ENCODE measurements at regions not wholly inside any gene's neighbourhood (a gene's known extent, or its start where the extent isn't known, plus 50 kb on each side); places are given as distances from the start of the nearest gene placed in this dataset.

DNA sequence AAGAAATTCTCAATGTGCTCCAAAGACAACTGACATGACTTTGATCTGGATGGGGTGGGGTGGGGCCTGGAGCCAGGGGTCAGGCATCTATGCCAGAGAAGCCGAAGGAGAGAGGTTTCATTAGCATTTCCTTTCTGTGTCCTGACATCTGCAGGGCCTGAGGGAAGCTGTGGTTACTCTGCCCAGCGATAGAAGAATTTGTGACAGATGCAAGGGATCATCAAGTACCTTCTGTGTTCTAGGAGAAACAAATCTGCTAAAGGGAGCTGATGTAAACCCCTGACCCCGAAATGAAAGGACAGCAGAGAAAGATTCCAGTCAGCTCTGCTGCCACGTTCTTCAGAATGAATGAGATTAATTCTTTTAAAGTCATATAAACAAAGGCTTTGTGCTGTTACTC lies 335.7 kb downstream of the PRELID2 start:
- no peak for DNase-seq

DNA sequence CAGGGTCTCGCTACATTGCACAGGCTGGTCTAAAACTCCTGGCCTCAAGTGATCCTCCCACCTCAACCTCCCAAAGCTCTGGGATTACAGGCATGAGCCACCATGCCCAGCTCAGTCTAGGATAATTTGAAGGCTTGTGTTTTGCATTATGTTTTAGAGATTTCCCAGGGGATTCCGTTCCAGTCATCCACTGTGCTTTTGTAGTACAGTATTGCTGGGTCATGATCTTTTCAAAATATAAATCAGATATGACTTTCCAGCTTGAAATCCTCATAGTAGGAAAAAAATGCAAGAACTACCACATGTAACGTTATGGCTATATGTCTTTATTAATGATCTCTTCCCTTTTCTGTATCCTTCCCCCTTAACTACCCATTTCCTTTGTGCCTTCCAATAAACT lies 338.1 kb downstream of the PRELID2 start:
- DNase-seq: no peak

DNA sequence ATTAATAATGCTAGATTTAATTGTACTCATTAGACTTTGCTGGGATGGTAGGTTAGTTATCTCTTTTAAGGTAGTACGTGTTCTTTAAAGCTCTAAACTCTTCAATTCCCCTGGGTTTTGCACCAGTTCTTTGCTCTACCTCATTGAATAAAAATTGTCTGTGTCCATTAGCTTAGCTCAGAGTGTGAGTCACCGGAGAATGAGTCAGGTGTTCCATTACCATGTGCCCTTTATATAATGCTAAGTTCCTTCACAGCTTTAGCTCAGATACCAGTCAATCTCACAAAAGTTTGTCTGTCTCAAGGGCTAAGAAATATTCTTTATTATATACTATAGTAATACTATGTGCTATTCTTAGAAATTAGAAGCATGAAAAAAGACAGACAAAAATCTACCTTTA lies 339.4 kb downstream of the PRELID2 start:
- no peak for DNase-seq

DNA sequence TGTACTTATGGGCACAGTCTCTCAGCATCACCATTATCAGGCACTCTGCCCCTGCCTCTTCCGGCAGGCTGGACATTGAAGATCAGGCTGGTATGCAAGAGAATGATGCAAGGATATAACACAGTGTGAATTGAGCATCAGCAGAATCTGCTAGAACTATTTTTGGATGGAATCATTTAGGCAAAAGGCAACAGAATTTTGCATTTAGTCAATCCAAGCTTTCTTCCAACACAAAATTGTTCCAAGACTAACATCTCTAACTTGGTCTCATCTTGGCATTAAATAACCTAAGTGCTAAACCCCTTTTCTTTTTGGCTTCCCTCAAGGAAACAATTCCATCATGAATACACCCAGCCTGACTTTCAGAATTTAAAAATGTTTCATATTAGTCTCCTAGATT lies 339.9 kb downstream of the PRELID2 start:
- DNase-seq: no peak

DNA sequence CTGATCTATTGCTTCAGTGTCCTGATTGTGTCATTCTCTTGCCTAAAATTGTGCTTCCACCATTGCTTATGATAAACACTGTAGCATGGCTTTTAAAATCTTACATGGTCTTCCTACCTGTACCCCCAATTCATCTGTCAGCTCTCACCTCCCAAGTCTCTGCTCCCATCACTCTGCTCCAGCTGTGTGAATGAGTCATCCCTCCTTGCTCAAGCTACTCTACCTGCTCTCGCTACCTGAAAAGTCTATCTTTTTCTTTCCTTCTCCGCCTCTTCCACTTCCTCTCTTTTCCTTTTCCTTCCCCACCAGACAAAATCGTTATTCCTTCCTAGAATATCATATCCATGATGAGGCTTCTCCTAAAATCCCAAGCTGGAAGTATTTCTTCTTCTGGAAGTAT lies 341.7 kb downstream of the PRELID2 start:
- DNase-seq: no peak

DNA sequence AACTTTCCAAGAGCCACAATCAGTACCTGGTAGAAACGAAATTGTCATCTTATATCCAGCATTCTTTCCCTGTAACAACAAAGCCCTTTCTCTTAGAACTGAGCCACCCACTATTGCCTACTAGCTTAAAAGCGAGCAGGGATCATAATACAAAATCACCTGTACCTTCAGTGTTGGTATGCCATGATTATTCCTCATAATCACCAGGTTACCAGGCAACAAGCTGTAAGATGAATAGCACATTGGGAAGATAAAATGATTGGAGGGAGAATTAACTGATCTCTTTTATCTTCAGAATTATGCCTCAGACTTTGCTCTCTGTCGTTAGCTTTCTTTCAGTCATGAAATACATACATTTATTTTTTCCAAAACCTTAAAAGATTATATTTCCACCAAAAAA lies 345.6 kb downstream of the PRELID2 start:
- DNase-seq: no peak

DNA sequence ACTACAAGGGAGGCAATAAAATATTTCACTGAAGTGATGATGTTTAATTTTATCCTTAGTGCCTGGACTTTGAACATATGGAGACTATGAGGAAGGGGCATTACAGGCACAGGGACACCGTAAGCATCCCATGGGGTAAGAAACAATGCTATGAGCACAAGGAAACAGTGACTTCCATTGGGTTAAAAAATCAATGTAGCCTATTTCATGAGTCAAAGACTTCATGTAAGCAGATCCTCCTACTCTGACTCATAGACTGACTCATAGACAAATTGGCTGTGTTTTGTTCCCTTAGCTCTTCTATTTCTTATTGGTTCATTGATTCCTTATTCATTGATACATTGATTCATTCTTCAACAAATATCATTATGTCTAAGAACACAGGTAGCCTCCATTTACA lies 351.0 kb downstream of the PRELID2 start:
- DNase-seq: no peak

DNA sequence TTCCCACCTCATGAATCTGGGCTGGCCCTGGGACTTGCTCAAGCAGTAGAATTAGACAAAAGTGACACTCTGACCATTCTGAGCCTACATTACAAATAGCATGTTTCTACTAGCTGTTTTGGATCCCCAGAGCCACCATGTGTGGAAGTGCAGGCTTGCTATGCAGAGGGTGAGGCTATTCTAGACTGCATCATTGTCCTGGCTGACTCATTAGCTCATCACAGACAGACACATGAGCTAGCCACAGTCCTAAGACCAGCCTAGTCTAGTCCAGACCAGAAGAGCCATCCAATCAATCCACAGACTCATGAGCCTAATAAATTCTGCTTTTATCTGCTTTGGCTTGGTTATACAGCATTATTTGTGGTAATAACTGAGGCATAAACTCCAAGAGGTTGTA lies 351.9 kb downstream of the PRELID2 start:
- DNase-seq: no peak

DNA sequence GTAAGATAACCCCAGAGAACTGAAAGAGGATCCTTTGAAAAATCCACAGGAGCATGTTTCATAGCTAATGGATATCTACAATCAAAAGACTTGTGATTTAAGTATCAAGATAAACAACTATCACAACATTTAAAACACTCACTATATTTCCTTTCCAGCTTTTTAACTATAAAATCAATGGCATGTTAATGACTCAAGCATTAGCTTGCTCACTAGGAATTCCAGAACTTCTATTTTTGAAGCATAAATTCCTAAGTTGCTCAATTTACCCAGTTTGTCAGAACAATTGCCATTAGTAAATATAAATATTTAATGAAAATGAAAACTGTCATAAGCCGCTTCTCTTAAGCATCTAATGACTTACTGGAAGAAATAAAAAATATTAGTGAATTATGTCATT lies 355.3 kb downstream of the PRELID2 start:
- no peak for DNase-seq

DNA sequence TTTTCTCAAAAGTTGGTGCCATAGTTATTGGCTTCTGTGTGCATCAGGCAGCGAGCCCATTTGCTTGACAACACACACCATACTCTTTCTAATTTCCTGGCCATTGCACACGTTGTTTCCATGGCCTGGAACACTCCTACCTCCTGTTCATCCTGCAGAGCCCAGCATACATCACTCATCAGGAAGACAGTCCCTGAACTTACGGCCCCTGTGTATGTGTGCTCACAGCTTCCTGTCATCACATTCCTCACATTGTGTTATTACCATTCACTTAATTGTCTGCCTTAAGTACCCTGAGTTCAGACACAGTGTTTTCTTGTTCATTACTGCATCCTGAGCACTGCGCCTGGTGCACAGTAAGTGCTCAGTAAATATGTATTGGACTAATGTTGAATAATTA lies 355.9 kb downstream of the PRELID2 start:
- no peak for DNase-seq

DNA sequence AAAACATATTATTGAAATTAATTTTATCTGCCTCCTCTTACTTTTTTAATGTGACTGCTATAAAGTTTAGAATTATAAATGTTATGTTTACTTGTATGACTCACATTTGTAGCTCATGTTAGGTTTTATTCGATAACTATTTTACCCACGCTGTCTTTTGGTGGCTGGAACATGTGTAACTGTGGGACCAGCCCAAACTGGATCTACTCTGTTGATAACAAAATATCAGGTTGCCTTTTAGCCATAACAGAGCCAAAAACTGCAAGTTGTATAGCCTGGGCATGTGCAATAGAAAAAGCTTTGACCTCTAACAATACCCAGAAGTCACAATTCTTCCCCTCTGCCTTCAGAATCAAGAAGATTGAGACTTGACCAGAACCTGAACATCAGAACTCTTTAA lies 356.5 kb downstream of the PRELID2 start:
- DNase-seq: no peak

DNA sequence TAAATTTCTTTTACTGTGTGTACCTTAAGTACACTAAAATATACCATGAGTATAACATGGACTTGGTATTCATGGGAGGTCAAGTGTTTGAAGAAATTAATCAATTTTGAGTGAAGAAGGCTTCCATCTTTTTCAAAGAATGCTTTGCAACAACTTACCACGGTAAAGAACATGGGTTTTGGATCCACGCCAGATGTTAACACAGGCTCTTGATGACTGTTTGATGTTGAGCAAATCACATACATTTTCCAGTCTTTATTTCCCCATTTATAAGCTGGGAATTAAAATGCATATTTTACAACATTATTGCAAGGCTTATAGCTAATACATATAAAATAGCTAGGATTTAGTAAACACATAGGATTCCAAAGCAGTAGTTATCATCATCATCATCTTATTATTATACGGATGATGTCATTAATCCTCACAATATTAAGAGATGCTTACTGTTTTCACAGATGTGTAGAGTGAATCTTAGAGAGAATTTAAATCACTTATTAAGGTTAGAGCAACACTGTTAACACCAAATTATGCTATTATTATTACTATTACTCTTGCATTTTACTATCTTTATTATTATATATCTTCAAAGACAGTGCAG lies 362.0 kb downstream of the PRELID2 start:
- no peak for DNase-seq

DNA sequence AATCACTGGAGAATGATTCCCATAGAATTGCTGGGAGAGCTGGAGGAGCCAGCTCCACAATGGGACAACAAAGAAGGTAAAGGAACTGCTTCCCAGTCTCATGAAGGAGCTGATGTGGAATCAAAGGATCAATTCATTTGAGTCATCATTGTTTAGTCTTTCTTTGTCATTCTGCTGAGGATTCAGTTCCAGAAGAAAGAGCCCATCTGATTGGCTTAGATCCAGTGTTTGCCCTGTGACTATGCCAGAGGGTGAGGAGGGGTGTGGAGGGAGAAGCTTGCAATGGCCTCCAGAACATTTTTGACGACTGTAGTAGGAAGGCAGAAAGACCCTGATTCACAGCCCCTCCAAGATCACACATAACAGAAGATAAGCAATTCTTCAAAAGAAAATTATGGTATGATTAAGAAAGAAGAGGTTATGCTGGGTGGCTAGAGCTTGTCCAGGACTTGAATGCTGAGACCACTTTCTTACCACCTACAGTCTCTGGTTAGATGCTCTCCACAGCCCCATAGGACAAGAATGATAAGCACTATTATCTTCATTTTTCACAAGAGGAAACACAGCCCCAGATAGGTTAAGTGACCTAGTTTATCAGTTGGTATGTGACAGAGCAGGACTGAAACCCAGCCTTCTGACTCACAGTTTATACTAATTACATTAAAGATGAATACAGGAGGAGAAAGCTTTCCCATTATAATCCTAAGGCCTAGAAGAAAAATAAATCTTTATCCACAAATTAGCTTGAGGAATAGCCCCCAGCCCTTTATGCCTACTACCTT lies 363.1 kb downstream of the PRELID2 start:
- DNase-seq: no peak

DNA sequence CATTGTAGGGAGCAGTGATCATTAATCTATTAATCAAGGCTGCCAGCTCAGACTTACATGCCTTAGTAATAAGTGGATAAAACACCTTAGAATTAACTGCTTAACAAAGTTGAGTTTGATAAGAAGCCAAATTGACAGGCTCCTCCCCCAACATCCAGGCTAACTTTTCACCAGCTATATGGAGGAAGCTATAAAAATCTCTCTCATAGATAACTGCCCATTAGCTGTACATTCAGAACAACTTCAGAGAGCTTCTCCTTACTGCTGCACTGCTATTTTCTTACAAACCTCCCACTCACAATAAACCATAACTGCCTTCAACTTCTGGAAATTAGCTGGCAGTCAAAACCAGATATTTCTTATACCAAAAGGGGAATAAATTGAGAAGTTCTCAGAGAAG lies 364.1 kb downstream of the PRELID2 start:
- no peak for DNase-seq

DNA sequence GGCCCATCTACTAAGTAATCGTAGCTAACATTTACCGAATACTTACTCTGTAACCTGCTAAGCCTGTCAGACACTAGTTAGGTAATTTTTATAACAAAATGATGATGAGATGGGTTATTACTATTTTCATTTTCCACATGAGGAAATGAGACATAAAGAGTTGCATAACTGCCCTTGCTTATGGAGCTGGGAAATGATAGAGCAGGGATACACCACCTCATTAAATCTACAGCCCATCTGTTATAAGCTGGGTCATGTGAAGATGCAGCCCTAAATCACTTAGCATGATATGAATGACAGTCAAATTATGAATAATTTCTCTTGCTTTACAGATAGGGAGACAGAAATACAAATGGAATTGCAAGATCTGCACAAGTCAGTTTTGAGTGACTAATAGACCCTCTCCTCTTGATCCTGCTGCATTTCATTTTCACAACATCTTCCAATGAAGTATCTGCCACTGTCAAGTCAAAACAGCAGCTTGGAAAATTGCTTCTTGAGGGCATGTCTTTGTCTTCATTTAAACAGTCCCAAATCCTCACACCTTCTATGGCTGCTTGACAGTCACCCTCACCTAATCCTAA lies 364.7 kb downstream of the PRELID2 start:
- no peak for DNase-seq

DNA sequence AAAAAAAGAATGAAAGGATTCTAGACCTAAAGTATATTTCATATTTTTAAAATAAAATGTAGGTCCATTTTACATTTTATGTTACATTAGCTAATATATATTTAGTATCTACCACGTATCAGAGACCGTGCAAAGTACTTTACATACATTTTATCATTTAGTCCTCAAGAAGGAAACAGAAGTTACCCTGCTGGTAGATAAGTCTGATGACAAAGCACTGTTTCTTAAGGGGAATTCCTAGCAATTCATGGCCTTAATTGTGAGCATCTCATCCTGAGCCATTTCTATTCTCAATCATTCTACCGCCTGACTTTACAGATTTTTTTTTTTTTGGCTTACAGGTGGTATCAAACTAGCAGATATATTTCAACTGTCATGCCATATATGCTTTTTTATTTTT lies 367.7 kb downstream of the PRELID2 start:
- DNase-seq: no peak

DNA sequence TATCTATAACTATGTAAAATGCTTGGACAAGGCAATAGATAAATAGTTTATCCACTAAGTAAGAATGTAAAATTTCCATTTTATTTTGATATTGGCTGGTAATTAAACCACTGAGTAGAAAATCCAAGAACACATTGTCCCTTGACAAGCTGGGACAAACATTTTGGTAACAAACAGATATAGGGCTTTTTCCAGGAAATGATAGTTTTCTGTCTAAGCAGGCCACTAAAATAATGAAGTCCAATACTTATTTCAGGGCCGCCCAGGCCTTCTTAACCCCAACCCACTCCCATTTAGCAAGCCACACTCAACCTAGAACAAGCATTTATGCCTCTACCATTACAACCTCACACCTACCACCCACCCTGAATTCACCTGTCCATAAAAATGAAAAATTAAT lies 368.6 kb downstream of the PRELID2 start:
- no peak for DNase-seq

DNA sequence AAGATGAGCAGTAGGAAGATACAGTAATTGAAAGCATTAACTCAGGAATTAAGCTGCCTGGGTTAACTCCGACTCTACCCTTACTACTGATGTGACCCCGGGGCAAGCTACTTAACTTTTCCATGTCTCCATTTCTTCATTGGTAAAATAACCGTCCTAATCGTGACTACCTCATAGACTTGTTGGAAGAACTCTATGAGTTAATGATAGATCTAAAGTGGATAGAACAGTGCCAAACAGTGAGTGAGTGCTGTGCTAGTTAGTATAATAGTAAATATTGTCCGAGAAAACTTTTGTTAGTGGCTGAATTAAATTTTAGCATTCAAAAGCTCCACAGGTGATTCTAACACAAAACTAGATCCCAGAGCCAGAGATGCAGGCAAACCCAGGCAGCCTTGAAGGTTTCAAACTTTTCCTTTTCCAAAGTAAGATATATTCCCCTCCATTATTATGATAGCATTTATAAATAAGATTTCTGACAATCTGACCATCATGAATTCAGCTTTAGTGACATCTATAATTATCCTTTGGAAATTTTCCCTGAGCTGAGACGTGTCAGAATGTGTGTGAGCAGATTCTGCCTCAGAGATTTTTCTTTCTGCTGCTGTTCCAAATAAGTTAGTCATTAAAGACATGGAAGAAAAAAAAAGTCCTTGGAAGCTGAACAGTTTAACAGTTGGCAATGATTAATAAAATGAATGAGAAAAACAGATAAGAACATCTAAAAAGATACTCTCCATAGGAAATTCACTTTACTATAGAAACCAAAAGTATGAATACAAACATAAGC lies 369.5 kb downstream of the PRELID2 start:
- no peak for DNase-seq

DNA sequence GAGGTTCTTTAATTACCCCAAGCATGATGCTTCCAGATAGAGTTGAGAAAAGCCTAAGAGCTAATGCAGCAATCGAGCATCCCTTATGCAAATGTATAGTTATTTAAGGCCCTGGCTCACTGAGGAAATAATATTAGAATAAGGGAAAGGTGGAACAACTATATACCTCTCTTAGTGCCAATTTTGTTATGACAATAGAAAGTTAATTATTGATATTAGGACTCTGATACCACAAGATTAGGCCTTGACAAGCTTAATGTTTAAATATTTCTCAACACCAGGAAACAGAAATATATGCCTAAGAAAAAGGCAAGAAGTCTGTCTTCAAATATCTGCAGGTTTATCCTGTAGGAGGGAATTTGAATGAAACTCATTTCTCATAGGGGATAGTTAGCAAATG lies 371.0 kb downstream of the PRELID2 start:
- no peak for DNase-seq

DNA sequence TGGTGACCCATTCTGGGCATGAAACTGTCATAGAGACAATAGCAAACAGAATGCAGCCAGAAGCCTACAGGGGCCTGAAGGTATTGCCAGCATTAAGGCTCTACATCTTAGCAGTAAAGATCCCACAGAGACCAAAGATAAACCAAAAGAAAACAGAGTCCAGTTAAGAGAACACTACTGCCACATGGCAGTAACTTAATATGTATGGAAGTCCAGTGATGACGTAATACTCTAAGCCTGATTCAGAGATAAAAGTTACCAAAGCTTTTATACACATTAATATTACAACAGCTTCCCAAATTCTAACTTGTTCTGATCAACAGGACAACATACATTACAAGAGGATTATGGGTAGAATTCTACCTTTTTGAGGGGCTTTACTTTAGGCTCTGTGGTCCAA lies 371.5 kb downstream of the PRELID2 start:
- no peak for DNase-seq

DNA sequence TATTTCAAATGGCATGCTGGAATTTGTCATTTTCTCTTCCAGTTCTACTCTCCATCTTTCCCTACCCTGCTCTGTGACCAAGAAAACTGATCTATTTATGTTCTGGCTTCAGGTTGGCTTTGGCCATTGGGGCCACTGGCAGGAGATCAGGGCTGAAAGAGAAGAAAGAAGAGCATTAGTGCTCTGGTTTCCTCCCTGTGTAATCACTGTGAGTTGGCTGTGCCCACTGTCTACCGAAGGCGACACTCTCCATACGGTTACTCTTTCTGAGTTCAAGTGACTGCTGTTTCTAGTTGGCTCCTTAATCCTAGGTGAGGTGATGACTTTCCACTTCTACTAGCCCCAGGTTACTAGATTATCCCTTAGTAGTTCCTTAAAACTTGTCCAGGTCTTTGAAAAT lies 372.6 kb downstream of the PRELID2 start:
- no peak for DNase-seq

DNA sequence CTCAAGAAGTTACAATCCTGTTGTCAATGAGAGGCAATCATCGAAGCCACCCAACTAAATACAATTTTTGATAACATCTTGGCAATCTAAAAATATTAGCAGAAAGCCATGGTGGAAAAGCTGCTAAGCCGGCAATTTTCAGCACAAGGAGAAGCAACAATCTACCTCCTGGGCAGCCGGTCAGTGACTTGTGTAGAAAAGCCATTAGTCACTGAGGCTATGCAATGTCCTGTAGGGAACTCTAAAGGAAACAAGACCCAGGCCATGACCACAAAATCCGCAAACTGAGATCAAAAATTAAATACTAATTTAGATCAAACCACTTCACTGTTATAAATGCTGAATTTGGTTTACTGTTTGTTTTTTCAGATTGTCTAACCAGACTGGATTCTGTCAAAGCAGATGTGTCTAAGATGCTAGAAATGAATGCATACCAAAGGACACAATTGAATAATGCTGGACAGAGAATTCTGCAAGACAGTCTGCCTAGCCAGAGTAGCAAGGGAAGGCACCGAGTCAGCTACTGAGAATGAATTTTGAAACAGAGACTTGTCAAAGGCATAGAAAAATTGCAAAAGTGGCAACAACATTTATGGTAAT lies 384.8 kb downstream of the PRELID2 start:
- DNase-seq: no peak

DNA sequence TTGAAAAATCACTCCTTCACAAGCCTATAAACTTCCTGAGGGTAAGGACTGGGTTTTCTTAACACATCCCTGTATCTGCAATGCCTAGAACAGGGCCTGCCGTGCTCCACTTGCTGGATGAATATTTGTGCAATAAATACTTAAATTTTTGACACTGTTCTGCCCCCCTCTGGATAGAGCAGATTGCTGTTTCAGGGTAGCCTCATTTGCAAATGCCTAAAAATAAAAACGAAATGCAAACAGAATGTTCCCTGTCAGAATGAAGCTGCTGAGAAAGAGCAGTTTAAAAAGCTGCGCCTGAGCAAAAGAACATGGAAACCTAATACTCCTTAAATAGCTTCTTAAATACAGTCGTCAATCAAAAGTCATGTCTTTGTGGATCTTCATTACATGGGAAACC lies 385.3 kb downstream of the PRELID2 start:
- no peak for DNase-seq

Measured in skin of body (tissue), 1 donor.